ENCODE measurements at regions not wholly inside any gene's neighbourhood (a gene's known extent, or its start where the extent isn't known, plus 50 kb on each side); places are given as distances from the start of the nearest gene placed in this dataset.

GRCh38 chr3:124174910-124175874 lies 183.3 kb upstream of the ROPN1 start:
- FAIRE-seq (peak; percentile 52), DNase-seq (ENCODE audit: low spot score) (no peak)

GRCh38 chr3:124177071-124177470 lies 185.1 kb upstream of the ROPN1 start:
- DNase-seq (ENCODE audit: low spot score) (no peak), FAIRE-seq (no peak)

DNA sequence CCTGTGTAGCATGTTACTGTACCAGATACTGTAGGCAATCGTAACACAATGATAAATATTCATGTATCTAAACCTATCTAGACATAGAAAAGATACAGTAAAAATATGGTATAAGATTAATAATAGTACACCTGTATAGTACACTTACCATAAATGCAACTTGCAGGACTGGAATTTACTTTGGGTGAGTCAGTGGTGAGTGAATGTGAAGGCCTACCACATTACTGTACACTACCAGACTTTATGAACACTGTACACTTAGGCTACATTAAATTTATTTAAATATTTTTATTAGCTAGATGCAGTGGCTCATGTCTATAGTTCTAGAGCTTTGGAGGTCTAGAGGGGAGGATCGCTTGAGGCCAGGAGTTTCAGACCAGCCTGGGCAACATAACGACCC lies 186.6 kb upstream of the ROPN1 start:
- no peak for FAIRE-seq
- no peak for DNase-seq (ENCODE audit: low spot score)

DNA sequence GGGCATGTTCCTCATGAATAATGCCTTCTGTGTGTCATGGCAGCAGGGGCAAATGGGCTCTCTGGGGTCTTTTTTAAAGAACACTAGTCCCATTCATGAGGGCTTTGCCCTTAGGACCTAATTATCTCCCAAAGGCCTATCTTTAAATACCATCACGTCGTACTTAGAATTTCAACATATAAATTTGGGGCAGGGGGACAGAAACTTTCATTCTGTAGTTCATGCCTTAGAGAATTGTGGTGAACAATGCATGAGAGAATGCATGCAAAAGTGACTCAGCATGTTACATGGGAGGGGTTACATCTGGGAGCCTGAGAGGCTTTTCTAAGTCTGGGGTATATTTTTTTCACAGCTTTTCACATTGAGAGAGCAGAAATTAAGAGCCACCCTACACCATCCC lies 208.5 kb upstream of the ROPN1 start:
- DNase-seq (ENCODE audit: low spot score) (no peak), FAIRE-seq (no peak)

DNA sequence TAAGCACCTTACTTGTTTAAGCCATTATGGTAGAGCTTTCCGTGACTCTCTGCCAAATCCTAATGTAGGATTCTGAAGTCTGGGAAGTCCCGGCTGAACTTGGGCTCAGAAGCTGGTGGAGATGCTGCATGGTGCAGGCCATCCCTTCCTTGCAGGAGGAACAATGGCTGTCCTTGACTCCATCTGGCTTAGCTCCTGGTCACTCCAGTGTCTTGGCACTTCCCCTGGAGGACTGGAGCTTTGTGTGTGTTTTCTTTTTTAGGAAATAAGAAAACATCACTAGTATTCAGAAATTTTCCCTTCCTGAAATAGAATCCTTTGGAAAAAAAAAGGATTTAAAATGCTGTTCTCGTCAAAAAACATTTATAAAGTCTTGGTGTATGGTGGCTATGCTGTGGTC lies 209.3 kb upstream of the ROPN1 start:
- FAIRE-seq = peak; percentile 53
- DNase-seq (ENCODE audit: low spot score) = no peak

- no peak for DNase-seq (ENCODE audit: low spot score)
- FAIRE-seq = no peak
These were observed 209.9 kb upstream of the ROPN1 start for GRCh38 chr3:124201786-124202185.

GRCh38 chr3:124202754-124203153 lies 210.8 kb upstream of the ROPN1 start:
- FAIRE-seq (no peak), DNase-seq (ENCODE audit: low spot score) (no peak)

- no peak for FAIRE-seq
- no peak for DNase-seq (ENCODE audit: low spot score)
These were observed 211.4 kb upstream of the ROPN1 start for GRCh38 chr3:124203292-124203691.

- FAIRE-seq (no peak), DNase-seq (ENCODE audit: low spot score) (no peak)
These were observed 214.5 kb upstream of the ROPN1 start for GRCh38 chr3:124206225-124207055.

- peak; percentile 13 for FAIRE-seq
- DNase-seq (ENCODE audit: low spot score) = no peak
These were observed 215.2 kb upstream of the ROPN1 start for GRCh38 chr3:124207077-124207476.

DNA sequence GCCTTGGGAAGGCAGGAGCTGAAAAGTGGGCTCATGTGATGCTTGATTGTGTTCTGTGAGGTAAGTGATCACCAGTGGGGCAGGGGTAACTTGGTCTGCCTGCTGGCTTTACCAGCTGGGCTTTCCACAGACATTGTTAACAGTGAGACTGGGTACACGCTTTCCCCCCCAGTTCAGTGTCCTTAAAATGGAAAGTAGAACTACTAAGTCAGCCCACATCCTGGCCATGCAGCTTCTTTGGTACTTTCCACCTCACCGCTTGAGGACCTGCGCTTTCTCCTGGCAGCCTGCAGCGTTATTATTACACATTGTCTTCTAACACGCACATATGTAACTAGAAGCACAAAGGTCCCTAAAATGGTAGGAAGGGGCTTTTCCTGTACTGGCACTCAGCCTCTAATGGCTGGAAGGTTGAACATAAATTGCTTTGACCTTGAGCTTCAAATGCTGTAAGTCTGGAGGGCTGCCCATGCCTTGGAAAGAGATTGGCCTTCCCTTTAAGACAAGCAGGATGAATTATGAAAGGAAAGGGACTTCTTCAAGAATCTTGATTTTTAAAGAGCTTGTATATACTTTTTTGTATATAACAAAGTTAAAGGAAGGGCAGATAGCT lies 216.1 kb upstream of the ROPN1 start:
- no peak for DNase-seq (ENCODE audit: low spot score)
- no peak for FAIRE-seq

DNA sequence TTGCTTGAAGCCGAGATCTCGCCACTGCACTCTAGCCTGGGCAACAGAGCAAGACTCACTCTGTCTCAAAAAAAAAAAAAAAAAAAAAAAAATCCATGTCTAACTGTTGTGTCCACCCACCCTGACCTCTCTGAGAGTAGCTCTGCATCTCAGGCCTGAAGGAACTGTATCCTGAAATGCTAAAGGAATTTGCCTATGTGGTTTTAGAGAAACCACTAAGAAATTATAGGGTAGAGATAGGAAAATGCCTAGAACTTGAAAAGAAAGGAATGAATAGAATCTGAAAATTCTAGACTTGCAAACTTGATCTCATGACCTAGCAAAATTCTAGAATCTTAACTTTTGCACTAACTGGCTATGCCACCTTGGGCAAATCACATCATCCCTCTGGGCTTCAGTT lies 217.5 kb upstream of the ROPN1 start:
- no peak for DNase-seq (ENCODE audit: low spot score)
- FAIRE-seq = no peak

DNA sequence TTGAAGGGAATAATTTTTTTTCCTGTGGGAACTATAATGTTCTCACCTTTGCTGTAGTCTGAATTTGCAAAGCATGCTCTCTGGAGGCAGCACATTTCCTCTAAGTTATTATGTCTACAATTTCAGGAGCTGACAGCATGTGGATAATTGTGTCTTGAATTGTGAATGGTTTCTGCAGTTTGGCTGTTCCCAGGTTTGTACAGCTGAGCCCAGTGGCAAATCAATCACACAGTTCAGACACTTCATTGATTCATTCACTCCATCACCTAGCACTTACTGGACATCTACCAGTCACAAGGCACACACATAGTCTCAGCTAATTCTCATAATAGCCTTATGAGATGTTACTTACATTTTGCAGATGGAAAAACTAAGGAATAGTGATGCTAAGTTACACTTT lies 219.0 kb upstream of the ROPN1 start:
- DNase-seq (ENCODE audit: low spot score) (no peak), FAIRE-seq (no peak)

DNA sequence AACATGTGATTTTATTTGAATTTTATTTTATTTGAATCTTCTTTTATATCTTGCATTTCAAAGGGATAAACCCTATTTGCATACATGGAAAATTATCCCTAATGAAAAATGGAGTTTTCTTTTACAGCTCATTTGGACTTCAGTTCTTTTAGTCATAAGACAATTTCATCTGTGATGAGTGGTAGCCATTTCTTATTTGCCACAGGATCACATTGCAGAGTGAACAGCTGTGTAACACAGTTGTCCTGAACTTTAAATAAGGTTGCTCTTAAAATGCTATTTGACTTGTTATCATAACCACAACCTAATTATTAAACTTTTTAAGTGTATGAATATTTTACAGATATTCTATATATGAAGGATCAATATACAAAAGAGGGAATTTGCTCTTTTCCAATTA lies 221.7 kb upstream of the ROPN1 start:
- DNase-seq (ENCODE audit: low spot score) (no peak), FAIRE-seq (no peak)

- FAIRE-seq (no peak), DNase-seq (ENCODE audit: low spot score) (peak; percentile 76)
These were observed 225.6 kb upstream of the ROPN1 start for GRCh38 chr3:124217542-124217941.

DNA sequence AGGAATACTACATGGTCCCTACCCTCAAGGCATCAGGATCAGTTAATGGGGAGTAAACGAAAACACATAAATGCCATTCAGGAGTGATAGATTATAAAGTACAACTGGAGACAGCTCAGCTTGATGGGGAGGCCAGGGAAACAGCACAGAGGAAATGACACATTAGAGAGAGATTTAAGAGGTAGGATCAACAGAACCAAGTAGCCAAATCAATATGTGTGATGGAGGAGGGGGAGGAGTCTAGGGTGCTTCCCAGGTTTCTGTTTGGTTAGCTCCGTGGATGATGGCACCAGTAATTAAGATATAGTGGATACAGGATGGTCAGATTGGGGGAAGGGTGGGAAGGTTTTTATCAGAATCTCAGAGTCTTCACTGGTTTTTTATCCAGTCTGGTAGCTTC lies 229.5 kb upstream of the ROPN1 start:
- DNase-seq (ENCODE audit: low spot score) = no peak
- no peak for FAIRE-seq

DNA sequence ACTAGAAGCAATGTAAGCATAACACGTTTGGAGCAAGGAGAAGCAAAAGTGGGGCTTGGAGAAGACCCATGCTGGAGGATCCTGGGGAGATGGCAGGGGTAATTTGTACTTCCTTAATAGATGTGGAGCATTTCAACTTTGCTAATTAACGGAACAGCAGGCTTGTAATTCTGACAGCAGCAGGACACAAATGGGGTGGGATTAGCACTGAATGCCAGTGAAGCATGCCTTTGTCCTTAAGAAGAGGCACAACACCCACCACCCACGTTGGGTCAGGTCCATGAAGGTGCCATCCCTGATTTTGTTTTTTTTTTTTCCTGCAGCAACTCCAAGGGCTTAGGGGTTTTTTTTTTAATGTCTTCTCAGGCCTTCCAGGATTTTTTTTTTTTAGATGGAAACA lies 231.9 kb upstream of the ROPN1 start:
- DNase-seq (ENCODE audit: low spot score) (no peak), FAIRE-seq (peak; percentile 62)

DNA sequence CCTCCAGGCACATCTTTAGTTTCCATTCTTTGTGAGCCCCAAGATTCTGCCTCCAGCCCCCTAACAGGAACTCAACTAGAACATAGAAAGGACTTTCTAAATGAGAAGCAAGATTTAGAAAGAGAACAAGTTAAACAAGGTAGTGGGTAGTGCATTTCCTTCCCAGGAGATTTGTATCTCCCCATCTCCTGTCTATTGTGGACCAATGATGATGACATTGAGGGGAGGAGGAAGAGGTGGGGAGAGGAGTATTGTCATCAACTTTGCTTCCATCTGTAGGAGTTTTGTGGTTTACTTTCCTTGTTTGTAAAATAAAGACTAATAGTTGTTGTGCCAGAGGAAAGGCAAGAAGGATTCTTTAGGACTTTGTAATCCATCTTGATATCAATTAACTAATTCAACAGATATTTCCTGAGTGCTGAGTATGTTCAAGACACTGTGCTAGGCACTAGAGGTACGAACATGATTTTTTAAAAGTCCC lies 235.3 kb upstream of the ROPN1 start:
- FAIRE-seq (no peak), DNase-seq (ENCODE audit: low spot score) (no peak)

DNA sequence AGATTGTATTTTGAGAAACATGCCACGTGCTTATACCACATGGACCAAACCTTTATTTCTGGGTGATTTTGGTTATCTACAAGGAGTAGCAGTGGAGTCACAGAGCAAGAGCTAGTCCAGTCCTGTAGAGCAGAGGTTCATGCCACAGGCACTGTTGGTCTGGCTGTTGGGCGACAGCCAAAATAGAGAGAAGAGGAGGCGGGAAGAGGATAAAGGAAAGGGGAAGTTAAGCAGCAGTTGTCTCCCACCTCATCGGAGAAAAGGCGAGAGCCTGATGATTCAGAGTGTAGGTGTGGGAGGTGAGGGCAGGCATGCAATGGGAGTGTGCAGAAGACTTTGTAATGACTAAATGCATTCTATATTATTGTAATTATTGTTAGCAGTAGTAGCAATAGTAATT lies 237.5 kb upstream of the ROPN1 start:
- no peak for DNase-seq (ENCODE audit: low spot score)

GRCh38 chr3:124229836-124230235 lies 237.9 kb upstream of the ROPN1 start:
- DNase-seq (ENCODE audit: low spot score) (no peak), FAIRE-seq (no peak)

More for the DNA sequence above, 237.5 kb upstream of the ROPN1 start:
- FAIRE-seq = no peak

DNA sequence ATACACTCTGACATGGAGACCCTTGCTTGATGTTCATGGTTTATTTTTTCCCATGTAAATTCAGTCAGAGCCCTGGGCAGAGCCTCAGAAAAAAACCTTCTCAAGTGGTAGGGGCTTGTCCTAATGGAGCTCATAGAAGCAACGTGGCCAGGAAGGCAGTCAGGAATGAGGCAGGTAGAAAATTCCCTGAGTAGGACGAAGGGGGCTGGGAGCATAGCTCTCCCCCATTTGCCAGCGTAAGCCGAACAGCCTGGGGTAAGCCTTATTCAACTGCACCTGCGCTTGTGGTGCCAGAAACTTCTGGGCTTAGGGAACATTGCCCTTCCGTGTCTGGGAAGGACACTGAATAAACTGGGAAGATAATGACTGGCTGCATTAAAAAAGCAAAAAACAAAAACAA lies 238.5 kb upstream of the ROPN1 start:
- DNase-seq (ENCODE audit: low spot score) = no peak
- FAIRE-seq = no peak

DNA sequence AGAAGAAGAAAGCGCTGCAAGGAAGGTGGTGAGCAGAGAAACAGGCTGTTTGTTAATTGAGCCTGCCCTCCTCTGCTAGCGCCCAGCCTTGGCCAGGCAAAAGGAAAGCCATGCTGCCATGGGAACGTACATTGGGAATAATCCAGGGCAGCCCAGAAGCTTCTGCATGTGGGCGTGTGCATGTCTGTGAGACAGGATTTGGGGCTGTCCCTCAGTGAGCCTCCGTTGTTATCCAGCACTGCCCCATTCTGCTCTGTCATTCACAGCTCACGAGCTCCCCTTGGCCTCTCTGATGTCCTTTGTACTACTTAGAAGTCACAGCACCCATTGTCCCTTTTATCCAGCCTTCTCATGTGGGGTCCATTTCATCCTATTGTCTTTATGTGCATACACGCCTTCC lies 239.1 kb upstream of the ROPN1 start:
- no peak for FAIRE-seq
- no peak for DNase-seq (ENCODE audit: low spot score)
